Activated CD8-positive, alpha-beta T cell treated with anti-CD3 and anti-CD28 coated beads for 36 hours (primary cell): ENCODE measurements at regions not wholly inside any gene's neighbourhood (a gene's known extent, or its start where the extent isn't known, plus 50 kb on each side); places are given as distances from the start of the nearest gene placed in this dataset.

Experiments used
- ATAC-seq: fragments of 200-7000 bp; cut with Tn5 transposase; one replicate; pipeline ENCODE4 v1.10.0; 2021; ENCODE audit warnings: mild to moderate bottlenecking, moderate library complexity
- CTCF ChIA-PET: fragments of 350-600 bp; sonication (Branson Sonifier 250); formaldehyde crosslinking; loops from one replicate; lab custom pipeline; 2021; ENCODE audit warnings: antibody characterized with exemption; lab: Charles Lee
- POLR2A ChIA-PET: fragments of 350-600 bp; sonication (Branson Sonifier 250); formaldehyde crosslinking; loops from one replicate; lab custom pipeline; 2021; ENCODE audit warnings: antibody characterized with exemption; lab: Charles Lee
- DNase-seq: peaks from one replicate; pipeline ENCODE4 v3.0.0-alpha.2; 2020
- H3K27ac Mint-ChIP-seq: one replicate; pipeline ENCODE4 v1.8.0; 2021; ENCODE audit warnings: mild to moderate bottlenecking, mixed read lengths
- H3K27me3 Mint-ChIP-seq: one replicate; pipeline ENCODE4 v1.8.0; 2021; ENCODE audit warnings: mixed read lengths
- H3K36me3 Mint-ChIP-seq: one replicate; pipeline ENCODE4 v1.8.0; 2021; ENCODE audit warnings: low read depth, mixed read lengths
- H3K4me1 Mint-ChIP-seq: one replicate; pipeline ENCODE4 v1.8.0; 2021; ENCODE audit warnings: low read depth, mixed read lengths
- H3K4me3 Mint-ChIP-seq: one replicate; pipeline ENCODE4 v1.8.0; 2021; ENCODE audit warnings: mild to moderate bottlenecking, moderate library complexity, mixed read lengths
- H3K9me3 Mint-ChIP-seq: one replicate; pipeline ENCODE4 v1.8.0; 2021; ENCODE audit warnings: mixed read lengths
- intact Hi-C: fragments of 100-400 bp; cut with micrococcal nuclease; formaldehyde crosslinking; loops from one replicate; pipeline ENCODE4 v1.10.0; 2022
- TF ChIP-seq, protein P1 (sequence below): fragments of 200-600 bp; IDR thresholded peaks from one replicate; pipeline ENCODE4 v1.8.0; 2022; ENCODE audit warnings: antibody characterized with exemption, mild to moderate bottlenecking

DNA sequence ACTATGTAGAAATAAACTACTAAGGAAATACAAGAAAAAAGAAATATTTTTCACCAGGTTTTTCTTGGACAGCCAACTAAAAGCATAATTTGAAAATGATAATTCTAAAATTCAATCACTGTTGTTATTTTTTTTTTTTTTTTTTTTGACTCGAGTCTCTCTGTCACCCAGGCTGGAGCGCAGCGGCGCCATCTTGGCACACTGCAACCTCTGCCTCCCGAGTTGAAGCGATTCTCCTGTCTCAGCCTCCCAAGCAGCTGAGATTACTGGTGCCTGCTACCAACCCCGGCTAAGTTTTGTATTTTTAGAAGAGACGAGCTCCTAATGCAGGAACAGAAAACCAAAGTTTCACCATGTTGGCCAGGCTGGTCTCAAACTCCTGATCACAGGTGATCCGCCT, 122.3 kb upstream of the UGT8 start:
- H3K27me3 Mint-ChIP-seq = peaks cover 1% of the 10 kb centered on the region
- no peak overlapping the region for H3K4me3 Mint-ChIP-seq
- ATAC-seq (no peak), DNase-seq (no peak)
- TF ChIP-seq, protein P1, sequence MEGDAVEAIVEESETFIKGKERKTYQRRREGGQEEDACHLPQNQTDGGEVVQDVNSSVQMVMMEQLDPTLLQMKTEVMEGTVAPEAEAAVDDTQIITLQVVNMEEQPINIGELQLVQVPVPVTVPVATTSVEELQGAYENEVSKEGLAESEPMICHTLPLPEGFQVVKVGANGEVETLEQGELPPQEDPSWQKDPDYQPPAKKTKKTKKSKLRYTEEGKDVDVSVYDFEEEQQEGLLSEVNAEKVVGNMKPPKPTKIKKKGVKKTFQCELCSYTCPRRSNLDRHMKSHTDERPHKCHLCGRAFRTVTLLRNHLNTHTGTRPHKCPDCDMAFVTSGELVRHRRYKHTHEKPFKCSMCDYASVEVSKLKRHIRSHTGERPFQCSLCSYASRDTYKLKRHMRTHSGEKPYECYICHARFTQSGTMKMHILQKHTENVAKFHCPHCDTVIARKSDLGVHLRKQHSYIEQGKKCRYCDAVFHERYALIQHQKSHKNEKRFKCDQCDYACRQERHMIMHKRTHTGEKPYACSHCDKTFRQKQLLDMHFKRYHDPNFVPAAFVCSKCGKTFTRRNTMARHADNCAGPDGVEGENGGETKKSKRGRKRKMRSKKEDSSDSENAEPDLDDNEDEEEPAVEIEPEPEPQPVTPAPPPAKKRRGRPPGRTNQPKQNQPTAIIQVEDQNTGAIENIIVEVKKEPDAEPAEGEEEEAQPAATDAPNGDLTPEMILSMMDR = no peak
- ChIA-PET POLR2A (interaction anchor here (0.8 kb wide), 1 partner anchor 200 kb away, joined by 3 read pairs; no protein-coding TSS in a partner anchor), CTCF (no interaction called here)
- intact Hi-C loops = no loop called here
- H3K27ac Mint-ChIP-seq = no peak overlapping the region
- no peaks in the 10 kb centered on the region for H3K36me3 Mint-ChIP-seq
- H3K4me1 Mint-ChIP-seq = no peaks in the 10 kb centered on the region
- no peaks in the 10 kb centered on the region for H3K9me3 Mint-ChIP-seq

DNA sequence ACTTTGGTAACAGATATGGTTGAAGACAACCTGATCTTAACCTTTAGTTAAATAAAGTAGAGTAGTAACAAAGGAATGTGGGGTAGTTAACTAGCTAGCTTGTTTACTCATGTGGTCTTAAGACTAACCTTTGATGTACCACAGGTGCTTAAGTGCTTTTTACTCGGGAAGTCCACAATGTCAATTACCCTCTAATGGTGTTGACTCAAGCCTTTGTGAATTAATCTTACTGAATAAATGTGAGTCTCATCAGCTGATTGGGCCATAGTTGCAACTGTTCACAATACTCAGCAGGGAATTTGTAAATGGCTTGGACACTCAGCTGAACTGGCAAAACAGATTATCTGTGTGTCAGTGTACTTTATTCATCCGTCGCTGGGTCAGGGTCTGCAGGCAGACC, 119.0 kb upstream of the UGT8 start:
- Mint-ChIP-seq H3K4me3 (no peak overlapping the region), H3K27ac (no peak overlapping the region), H3K27me3 (peaks cover 3% of the 10 kb centered on the region), H3K4me1 (no peaks in the 10 kb centered on the region), H3K9me3 (no peaks in the 10 kb centered on the region), H3K36me3 (no peaks in the 10 kb centered on the region)
- DNase-seq (no peak), ATAC-seq (no peak)
- intact Hi-C loops = no loop called here
- TF ChIP-seq, protein P1 = no peak
- ChIA-PET CTCF (no interaction called here), POLR2A (no interaction called here)

DNA sequence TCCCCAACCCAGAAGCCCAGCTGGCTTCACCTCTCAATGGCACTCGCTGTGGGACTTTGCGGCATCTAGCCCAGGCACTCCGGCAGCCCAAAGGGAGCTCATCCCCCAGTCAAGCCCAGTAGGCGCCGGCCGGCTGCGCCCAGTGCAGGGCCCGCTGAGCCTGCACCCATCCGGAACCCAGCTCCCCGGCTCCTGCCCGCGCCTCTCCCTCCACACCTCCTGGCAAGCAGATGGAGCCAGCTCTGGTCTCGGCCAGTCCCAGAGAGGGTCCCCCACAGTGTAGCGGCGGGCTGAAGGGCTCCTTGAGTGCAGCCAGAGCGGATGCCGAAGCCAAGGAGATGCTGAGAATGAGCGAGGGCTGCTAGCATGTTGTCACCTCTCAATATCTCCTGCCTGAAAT, 116.8 kb upstream of the UGT8 start:
- Mint-ChIP-seq H3K36me3 (no peaks in the 10 kb centered on the region), H3K9me3 (no peaks in the 10 kb centered on the region), H3K27me3 (peaks cover 4% of the 10 kb centered on the region), H3K4me3 (no peak overlapping the region), H3K27ac (no peak overlapping the region), H3K4me1 (no peaks in the 10 kb centered on the region)
- ChIA-PET CTCF (no interaction called here), POLR2A (no interaction called here)
- TF ChIP-seq, protein P1 = no peak
- ATAC-seq (no peak), DNase-seq (no peak)
- intact Hi-C loops = no loop called here

DNA sequence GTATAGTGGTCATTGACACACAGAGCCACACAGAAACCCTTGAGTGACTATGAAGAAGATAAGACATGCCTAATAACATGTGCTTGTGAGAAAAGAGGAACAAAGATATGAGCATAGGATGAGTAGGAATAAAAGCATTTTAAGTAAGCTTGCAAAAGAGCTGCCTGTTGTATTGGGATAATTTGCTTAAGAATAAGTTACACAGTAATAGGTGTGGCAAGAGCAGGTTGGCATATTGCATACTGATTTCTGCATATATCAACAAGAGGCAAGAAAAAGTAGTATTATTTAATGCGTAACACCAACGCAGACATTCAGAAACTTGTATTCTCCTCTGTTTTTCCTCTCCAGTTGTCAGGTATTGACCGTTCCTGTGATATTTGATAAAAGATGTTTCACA, 111.5 kb upstream of the UGT8 start:
- DNase-seq (no peak), ATAC-seq (no peak)
- Mint-ChIP-seq H3K4me1 (no peaks in the 10 kb centered on the region), H3K9me3 (no peaks in the 10 kb centered on the region), H3K27me3 (peaks cover 3% of the 10 kb centered on the region), H3K4me3 (no peak overlapping the region), H3K27ac (no peak overlapping the region), H3K36me3 (no peaks in the 10 kb centered on the region)
- intact Hi-C loops = no loop called here
- ChIA-PET POLR2A (no interaction called here), CTCF (no interaction called here)
- TF ChIP-seq, protein P1 = no peak

GRCh38 chr4:114488301-114488982, 110.2 kb upstream of the UGT8 start:
- Mint-ChIP-seq H3K27me3 (peaks cover 7% of the 10 kb centered on the region), H3K4me3 (no peak overlapping the region), H3K27ac (no peak overlapping the region), H3K9me3 (peaks cover 3% of the 10 kb centered on the region), H3K36me3 (no peaks in the 10 kb centered on the region), H3K4me1 (no peaks in the 10 kb centered on the region)
- TF ChIP-seq, protein P1 = no peak
- intact Hi-C loops = no loop called here
- ChIA-PET POLR2A (interaction anchor here (0.6 kb wide), 1 partner anchor 81 kb away, joined by 3 read pairs; no protein-coding TSS in a partner anchor), CTCF (no interaction called here)
- DNase-seq = no peak
- no peak for ATAC-seq
